T-helper 2 cell treated with Interferon-gamma antibody and Interleukin-4, amounts not matched to agents 5 μg/mL and 100 μg/mL, for 36 hours (primary cell): ENCODE measurements at regions not wholly inside any gene's neighbourhood (a gene's known extent, or its start where the extent isn't known, plus 50 kb on each side); places are given as distances from the start of the nearest gene placed in this dataset.

Source experiments
- DNase-seq: peaks from one replicate; pipeline ENCODE4 v3.0.0; 2021; ENCODE audit warnings: low spot score
- H3K27ac Mint-ChIP-seq: one replicate; pipeline ENCODE4 v1.8.0; 2021; ENCODE audit warnings: mild to moderate bottlenecking, mixed read lengths
- H3K27me3 Mint-ChIP-seq: one replicate; pipeline ENCODE4 v1.8.0; 2021; ENCODE audit warnings: low read depth, mixed read lengths
- H3K36me3 Mint-ChIP-seq: one replicate; pipeline ENCODE4 v1.8.0; 2021; ENCODE audit warnings: low read depth, mixed read lengths
- H3K4me1 Mint-ChIP-seq: one replicate; pipeline ENCODE4 v1.8.0; 2021; ENCODE audit warnings: low read depth, mixed read lengths
- H3K4me3 Mint-ChIP-seq: one replicate; pipeline ENCODE4 v1.8.0; 2022; ENCODE audit warnings: mild to moderate bottlenecking, moderate library complexity, mixed read lengths
- H3K9me3 Mint-ChIP-seq: one replicate; pipeline ENCODE4 v1.8.0; 2021; ENCODE audit warnings: mixed read lengths

DNA sequence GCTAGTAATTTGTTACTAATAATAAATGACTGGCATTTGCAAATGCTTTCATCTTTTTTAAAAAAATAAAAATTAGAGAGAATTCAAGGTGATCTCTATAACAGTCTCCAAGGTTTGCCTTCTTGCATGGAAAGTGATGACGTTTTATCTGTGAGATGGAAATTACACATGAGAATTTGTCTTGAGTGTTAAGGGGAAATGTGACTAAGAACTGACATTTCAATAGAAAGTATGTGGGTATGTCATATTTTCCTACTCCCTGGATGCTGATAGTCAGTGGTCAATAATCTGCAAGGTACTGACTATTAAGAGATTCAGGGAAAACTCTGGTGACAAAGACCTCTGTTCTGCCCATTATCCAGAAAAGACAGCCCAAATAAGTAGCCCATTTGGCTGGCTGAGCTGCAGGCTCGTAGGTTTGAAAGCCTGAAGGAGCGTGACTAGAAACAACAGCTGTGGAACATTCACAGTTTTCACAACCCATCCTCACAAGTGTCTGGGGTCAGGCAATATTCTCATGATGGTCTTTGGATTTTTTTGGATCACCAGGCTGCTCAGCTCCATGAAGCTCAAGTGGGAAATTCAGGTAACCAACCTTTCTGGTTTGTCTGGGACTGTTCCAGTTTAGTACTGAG, 49.7 kb upstream of the WSCD1 start:
- Mint-ChIP-seq H3K36me3 (no peaks in the 10 kb centered on the region), H3K4me3 (no peak overlapping the region), H3K27ac (no peak overlapping the region), H3K9me3 (no peaks in the 10 kb centered on the region), H3K4me1 (no peaks in the 10 kb centered on the region), H3K27me3 (peaks cover 4% of the 10 kb centered on the region)
- DNase-seq: no peak
